HUDEP-2 (cell line): ENCODE measurements at regions not wholly inside any gene's neighbourhood (a gene's known extent, or its start where the extent isn't known, plus 50 kb on each side); places are given as distances from the start of the nearest gene placed in this dataset.
"Not testable (repeated sequence)": the region's sequence is repeated elsewhere in the genome, so short reads cannot be mapped to it uniquely, and the experiment has no call there.

Experiments used
- DNase-seq, 76 experiments: peaks; one replicate each; lab custom pipeline; 2025; ENCODE audit not compliant: unreplicated experiment in 76 of 76; lab: John Stamatoyannopoulos, UW

DNA sequence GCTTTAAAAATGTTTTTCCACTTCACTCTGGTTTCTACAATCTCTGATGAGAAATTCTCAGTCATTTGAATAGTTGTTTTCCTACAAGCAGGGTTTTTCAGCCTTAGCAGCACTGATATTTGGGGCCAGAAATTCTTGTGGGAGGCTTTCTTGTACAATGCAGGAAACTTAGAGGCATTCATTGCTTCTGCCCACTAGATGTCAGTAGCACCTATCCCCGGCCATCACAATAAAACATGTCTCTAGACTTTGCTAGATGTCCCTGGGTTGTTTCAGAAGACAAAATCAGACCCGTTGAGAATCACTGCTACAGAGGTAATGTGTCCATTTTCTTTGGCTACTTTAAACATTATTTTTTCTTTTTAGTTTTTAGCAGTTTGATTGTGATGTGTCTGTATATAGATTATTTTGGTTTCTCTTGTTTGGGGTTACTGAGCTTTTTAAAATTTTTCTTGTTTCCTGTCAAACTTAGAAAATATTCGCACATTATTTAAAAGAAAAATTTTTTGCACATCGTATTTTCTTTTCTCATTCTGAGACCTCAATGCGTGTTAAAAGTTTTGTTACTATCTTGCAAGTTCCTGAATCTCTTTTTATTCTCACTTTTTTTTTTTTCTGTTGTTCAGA lies 60.8 kb upstream of the CCDC179 start:
- DNase-seq, result peak in 16 of 76 experiments; percentile 1 to 62 (median 21)

DNA sequence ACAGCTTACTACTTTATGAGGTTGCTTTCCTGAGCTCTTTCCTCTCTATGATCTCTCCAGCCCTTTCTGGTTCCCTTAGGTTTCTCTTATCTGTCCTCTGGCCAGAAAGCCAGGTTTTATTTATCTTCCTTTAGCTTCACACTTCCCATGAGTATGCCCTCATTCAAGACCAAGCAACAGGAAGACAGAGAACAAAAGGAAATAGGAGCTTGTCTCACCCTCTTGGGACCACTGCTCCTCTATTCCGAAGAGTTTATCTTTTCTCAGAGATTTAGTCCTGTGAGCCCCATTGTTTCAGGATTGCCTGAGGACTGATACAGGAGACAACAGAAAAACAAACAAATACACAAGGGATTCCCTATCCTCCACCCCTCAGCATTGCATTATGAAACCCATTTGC lies 62.4 kb upstream of the CCDC179 start:
- DNase-seq, result no peak

DNA sequence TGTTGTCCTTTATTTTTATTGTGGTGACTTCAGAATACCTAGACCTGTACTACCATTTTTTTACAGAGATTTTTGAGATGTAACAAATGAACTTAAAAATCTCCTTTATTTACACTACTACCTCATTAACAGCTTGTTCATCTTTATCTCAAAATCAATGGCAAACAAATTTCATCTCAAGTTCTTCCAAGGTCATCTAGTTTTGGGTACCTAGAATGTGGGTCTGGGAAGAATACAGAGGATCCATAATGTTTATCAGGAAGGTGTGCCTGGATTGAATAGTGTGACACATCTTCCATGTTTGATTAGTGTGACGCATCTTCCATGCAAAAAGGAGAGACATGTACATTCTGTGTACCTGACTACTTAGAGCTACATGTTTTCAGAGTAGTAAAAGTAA lies 63.3 kb upstream of the CCDC179 start:
- DNase-seq, result no peak

DNA sequence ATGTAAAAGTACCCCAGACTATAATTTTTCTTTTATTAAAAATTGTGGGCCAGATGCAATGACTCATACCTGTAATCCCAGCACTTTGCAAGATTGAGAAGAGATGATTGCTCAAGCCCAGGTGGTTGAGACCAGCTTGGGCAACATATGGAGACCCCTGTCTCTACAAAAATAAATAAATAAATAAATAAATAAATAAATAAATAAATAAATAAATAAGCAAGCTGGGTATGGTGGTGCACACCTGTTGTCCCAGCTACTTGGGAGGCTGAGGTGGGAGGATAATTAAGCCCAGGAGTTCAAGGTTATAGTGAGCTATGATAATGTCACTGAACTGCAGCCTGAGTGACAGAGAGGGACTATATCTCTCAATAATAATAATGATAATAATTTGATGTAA lies 66.1 kb upstream of the CCDC179 start:
- DNase-seq, result no peak

DNA sequence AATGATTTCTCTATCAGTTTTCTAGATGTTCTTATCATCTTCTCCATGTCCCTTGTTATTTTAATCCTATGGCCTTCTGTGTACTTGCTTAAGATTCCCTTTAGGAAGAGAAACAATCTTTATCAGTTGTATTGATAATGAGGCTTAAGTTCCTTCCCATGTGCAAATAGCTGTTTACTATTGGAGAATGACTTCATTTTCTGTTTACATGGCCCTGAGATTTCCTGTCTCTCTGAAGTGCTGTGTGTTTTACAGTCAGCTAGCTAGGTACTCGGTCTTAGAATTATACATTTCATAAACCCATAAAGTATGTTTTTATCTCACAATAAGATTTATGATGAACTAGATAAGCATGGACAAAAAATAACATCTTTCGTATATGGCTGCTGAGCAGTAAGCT lies 67.5 kb upstream of the CCDC179 start:
- DNase-seq, result no peak

DNA sequence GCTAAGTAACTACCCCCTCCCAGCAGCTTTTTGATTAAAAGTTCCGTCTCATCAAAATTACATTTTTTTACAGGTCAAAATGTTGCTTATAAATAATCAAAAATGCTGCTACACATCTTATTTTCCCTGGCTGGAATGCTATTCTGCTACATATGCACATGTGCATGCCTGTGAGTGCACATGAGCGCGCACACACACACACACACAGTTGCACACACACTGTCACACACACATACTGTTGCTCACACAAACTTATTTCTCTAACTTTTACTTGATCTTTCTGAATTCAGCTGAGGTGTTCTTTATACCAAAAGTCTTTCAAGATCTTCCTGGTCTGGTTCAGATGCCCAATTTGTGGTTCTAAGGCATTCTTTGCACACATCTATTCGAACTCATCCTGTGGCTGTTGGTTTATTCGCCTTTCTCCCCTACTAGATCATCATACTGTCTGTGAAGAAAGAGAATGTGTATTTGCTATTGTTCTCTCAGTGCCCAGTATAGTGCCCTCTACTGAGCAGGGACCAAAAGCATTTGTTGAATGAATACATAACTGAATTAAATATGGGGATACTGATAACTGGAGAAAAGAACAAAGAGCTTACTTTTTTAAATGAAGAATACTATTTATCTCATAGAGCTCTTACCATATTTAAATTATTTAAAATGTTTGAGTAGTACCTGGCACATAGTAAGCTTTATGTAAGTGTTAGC lies 68.1 kb upstream of the CCDC179 start:
- peak in 2 of 76 experiments; percentile 1 to 10 for DNase-seq

DNA sequence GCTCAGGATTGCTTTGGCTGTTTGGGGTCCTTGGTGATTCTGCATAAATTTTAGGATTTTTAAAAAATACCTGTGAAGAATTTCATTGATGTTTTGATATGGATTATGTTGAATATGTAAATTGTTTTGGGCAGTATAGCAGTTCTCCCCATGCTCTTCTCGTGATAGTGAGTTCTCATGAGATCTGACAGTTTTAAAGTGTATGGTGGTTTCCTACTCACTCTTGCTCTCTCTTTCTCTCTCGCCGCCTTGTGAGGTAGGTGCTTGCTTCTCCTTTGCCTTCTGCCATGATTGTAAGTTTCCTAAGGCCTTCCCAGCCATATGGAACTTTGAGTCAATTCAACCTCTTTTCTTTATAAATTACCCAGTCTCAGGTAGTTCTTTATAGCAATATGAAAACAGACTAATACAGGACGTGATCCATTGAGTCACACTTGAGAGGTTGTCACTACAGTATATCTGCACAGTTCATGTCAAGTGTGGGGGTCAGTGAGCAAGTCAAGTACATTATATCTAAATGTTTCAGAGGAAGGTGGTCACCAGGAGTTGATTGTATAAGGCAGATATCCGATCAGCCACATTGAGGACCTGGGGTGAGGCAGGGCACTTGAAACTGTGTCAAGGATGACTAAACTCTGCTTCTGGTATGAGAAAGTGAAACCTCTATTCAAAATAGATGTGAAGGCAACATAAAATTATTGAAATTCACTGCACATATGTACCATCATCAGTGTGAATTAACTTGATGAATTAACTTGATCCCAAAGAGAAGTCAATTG lies 70.7 kb upstream of the CCDC179 start:
- DNase-seq, result peak in 19 of 76 experiments; percentile 1 to 86 (median 50)

DNA sequence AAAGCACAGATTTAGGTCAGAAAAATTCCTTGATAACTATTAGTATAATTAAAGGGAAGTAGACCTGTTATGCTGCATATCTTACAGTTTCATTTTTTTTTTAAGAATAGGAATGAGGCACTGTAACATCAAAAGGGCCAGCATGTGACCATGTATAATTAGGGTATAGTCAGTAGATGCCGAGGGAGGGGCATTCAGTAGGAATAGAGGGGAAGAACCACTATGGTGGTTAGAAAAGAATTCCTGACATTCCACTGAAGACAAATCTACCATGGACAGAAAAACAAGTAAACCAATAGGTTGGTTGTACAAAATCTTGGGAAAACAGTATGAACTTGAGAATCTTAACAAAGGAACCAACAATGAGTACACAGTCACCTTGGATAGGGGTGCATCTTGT lies 78.4 kb upstream of the CCDC179 start:
- DNase-seq, result no peak

DNA sequence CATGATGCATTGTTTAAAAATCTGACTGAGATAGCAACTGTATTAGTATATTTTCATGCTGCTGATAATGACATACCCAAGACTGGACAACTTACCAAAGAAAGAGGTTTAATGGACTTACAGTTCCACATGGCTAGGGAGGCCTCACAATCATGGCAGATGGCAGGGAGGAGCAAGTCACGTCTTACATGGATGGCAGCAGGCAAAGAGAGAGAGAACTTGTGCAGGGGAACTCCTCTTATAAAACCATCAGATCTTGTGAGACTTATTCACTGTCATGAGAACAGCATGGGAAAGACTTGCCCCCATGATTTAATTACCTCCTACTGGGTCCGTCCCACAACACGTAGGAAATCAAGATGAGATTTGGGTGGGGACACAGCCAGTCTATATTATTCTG lies 81.3 kb upstream of the CCDC179 start:
- not testable (repeated sequence) for DNase-seq

DNA sequence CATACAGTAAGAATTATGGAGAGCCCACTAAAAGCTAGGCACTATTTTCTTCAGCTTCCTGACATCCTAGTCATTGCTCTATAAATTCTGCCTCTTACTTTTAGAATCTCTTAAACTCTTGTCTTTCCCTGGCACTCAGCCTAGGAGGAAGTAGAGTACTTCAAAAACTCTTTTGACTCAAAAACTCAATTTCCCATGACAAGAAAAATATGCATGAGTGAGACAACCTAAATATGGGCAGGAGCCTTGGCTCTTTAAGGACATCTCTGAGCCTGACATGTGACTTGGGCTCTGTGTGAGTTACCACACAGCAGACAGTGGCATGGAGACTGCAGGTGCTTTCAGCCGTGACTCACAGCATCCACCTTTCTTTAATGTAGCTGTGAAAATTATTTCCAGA lies 97.5 kb upstream of the CCDC179 start:
- DNase-seq, result no peak

DNA sequence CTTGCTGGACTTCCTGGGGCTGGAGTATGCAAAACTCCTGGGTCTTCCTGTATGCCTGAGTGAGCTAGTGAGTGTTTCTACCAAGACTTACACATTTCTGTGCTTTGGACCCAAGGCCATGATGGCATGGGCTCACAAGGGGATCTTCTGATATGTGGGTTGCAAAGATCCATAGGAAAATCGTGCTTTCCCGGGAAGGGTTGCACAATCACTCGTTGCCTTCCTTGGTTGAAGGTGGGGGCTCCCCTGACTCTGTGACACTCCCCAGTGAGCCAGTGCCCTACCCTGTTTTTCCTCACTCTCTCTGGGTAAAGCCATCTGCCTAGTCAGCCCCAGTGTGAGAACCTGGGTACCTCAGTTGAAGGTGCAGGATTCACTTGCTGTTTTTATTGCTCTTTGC lies 114.0 kb upstream of the CCDC179 start:
- no peak for DNase-seq

DNA sequence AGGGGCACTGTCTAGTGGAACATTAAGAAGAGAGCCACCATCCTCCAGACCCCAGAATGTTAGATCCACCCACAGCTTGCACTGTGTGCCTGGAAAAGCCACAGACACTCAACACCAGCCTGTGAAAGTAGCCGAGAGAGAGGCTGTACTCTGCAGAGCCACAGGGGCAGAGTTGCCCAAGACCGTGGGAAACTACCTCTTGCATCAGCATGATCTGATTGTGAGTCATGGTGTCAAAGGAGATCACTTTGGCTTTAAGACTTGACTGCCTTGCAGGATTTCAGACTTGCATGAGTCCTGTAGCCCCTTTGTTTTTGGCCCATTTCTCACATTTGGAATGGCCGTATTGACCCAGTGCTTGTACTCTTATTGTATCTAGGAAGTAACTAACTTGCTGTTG lies 115.9 kb upstream of the CCDC179 start:
- no peak for DNase-seq

DNA sequence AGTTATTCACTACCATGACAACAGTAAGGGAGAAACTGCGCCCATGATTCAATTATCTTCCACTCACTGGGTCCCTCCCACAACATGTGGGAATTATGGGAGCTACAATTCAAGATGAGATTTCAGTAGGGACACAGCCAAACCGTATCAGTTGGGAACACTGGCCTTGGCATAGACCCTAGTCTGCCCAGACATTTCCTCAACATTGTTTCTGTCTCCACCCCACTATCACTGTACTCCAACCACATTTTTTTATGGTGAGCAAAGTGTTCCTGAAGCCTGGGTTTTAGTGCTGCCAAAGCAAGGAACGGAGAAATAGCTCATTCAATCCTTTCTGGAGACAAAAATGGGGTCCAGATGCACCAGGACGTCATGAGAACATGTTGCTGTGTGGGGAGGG lies 122.6 kb upstream of the CCDC179 start:
- DNase-seq, result no peak

DNA sequence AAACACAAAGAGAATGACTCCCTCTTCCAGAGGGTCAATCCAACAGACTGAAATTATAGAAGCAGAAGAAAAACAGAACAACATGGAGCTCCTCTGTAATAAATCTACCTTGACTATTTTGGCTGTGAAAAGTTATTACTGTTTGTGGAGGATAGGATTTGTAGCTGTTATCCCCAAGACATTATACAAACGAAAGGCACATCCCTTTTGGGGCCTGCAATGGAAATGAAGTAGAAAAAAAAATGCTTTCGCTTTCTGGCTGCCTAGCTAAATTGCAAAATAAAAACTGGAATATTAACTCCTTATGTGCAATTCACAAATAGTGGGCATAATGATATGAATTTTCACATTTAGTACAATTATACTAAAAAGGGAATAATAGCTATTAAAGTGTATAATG lies 123.8 kb upstream of the CCDC179 start:
- DNase-seq, result no peak

DNA sequence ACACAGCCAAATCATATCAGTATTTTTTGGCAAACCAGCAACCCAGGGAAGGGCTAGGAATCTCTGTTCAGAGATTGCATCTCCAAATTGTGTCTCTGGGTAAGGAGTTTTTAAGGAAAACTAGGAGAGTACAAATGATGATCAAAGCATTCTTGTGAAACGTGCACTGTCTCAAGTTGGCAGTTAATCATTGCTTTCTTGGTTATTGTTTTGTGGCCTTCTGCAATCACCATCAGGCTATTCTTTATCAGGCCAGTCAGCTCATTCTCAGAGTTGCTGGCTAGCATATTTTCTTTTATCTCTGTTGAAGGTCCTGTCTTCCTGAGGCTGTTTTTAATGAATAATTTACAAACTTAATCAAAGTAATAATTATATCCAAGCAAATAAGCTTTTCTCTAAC lies 129.1 kb upstream of the CCDC179 start:
- no peak for DNase-seq

DNA sequence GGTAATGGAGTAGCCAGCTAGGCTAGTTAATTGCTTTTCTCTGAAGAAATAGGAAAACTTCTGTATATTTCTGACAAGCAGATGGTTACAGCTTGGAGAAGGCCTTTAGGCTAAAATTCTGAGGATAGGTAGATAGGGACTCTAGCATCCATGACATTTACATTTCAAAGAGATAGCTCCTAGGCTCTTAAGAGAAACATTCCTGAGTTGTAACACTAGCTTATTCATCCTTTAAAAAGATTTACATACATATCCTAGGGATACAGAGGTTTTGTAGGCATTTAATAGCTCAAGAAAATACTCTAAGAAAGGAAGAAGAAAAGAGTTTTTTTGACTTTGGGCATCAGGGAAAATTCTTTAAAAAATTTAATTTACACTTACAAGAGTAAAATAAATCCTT lies 130.9 kb upstream of the CCDC179 start:
- DNase-seq, result no peak

DNA sequence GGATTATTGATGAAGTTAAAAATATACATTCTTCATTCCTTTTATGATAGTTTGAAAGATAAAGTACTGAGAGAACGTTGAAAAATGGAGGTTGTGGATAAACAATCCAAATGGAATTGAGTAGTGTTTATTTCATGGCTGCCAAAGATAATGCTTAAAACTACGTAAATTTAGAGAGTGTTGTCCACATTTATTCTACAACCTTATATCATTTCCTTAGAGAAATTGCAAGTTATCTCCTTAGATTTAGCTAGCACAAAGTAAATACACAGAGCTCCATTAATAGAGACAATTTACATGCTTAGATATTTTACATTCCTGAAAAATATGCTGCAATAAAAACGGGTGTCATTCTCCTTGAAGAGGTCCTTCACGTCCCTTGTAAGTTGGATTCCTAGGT lies 146.5 kb upstream of the CCDC179 start:
- no peak for DNase-seq

DNA sequence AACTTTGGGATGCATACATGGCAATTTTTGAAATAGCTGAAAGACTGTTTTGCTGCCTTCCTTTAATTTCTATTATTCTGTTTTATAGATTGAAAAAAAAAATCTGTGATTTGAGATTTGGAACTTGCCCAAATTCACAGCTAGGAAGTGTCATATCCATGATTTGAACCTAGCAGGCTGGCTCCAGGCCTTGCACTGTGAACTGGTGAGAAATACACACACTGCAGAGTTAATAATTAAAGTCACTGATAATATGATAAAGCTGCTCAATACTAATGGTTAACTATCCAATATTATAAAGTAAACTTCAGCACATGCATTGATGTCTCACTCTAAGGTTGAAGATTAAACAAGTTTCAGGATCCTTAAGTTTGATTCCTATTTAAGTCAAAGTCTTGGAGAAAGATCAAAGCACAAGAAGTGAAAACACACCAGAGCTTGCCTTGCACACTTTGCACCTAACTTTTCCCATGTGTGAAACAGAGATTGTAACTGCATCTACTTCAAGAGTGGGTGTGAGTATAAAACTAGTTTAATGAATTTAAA lies 150.6 kb upstream of the CCDC179 start:
- DNase-seq, result no peak

DNA sequence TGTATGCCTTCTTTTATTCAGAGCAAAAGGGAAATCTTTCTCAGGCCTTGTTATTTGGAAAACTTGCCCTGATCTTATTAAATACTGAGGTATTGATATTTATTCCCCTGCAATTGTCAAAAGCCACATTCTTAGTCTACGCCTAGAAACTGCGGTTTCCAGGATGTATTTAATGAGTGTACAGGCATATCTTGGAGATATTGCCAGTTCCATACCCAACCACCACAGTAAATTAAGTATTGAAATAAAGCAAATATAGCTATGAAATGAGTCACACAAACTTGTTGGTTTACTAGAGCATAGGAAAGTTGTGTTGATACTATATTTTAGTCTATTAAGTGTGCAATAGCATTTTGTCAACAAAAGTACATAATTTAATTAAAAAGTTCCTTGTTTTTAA lies 152.7 kb upstream of the CCDC179 start:
- DNase-seq, result no peak

DNA sequence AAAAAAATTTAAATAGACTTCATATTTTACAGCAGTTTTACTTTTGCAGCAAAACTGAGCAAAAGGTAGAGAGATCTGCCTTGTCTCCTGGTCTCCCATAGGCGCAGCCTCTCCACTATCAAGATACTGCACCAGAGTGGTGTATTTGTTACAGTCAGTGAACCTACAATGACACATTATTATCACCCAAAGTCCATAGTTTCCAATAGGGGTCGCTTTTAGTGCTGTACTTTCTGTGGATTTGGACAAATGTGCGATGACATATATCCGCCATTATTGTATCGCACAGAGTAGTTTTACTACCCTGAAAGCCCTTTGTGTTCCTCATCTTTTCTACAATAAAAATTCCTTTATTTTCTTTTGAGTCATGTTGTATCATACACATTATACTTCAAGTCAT lies 153.2 kb upstream of the CCDC179 start:
- DNase-seq, result no peak

DNA sequence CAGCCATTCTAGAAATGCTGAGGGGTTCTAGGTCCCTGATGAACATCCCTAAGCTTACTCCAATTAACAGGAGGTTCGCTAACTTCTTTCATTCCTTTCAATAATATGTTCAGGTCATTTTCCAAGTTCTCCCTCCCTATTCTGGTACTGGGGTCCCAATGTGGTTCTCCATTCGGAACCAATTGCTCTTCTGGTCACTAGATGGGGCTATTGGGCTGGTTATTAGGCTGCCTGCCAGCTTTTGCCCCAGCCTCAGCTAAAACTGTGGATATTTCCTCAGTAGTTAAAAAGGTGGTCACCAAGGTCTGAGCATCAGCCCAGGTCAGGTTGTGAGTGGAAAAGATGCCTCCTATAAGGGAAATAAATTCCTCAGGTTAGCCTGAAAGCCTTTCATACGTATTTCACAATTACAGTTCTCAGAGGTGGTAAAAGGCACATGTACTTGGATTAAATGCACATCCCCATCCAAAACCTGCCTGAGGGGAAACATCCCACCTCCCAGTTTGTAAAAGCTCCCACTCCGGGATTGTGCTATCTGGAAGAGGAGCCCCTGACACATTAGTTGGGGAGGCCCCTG lies 161.1 kb upstream of the CCDC179 start:
- peak in 9 of 76 experiments; percentile 1 to 36 (median 7) for DNase-seq
